ENCODE measurements at regions not wholly inside any gene's neighbourhood (a gene's known extent, or its start where the extent isn't known, plus 50 kb on each side); places are given as distances from the start of the nearest gene placed in this dataset.

GRCh38 chr10:2929480-2930258 lies 137.7 kb upstream of the PFKP start:
- Mint-ChIP-seq H3K4me3 (ENCODE audit: low read depth) (no peak overlapping the region), H3K27ac (no peak overlapping the region), H3K27me3 (peaks cover 37% of the 10 kb centered on the region), H3K4me1 (ENCODE audit: low read depth) (peaks cover 2% of the 10 kb centered on the region), H3K36me3 (ENCODE audit: insufficient read depth) (no peaks in the 10 kb centered on the region), H3K9me3 (ENCODE audit: low read depth) (no peaks in the 10 kb centered on the region)
- TF ChIP-seq CTCF (IDR thresholded peaks at IDR 0.05; ENCODE audit: unreplicated experiment): no peak
- no peak for DNase-seq (ENCODE audit: low spot score, unreplicated experiment)

GRCh38 chr10:2927958-2928840 lies 139.1 kb upstream of the PFKP start:
- Mint-ChIP-seq H3K9me3 (ENCODE audit: low read depth) (no peaks in the 10 kb centered on the region), H3K4me1 (ENCODE audit: low read depth) (peaks cover 2% of the 10 kb centered on the region), H3K4me3 (ENCODE audit: low read depth) (no peak overlapping the region), H3K36me3 (ENCODE audit: insufficient read depth) (no peaks in the 10 kb centered on the region), H3K27ac (no peak overlapping the region), H3K27me3 (peaks cover 28% of the 10 kb centered on the region)
- DNase-seq (ENCODE audit: low spot score, unreplicated experiment): peak; percentile 69
- TF ChIP-seq CTCF (IDR thresholded peaks at IDR 0.05; ENCODE audit: unreplicated experiment): peak; percentile 88

- H3K9me3 Mint-ChIP-seq (ENCODE audit: low read depth): no peaks in the 10 kb centered on the region
- DNase-seq (ENCODE audit: low spot score, unreplicated experiment): no peak
- H3K27me3 Mint-ChIP-seq: peaks cover 31% of the 10 kb centered on the region
- no peaks in the 10 kb centered on the region for H3K36me3 Mint-ChIP-seq (ENCODE audit: insufficient read depth)
- H3K27ac Mint-ChIP-seq: no peak overlapping the region
- H3K4me1 Mint-ChIP-seq (ENCODE audit: low read depth): peaks cover 2% of the 10 kb centered on the region
- no peak for TF ChIP-seq CTCF (IDR thresholded peaks at IDR 0.05; ENCODE audit: unreplicated experiment)
- H3K4me3 Mint-ChIP-seq (ENCODE audit: low read depth): no peak overlapping the region
Measured at GRCh38 chr10:2926918-2927660, 140.3 kb upstream of the PFKP start.

GRCh38 chr10:2925631-2926030 lies 141.7 kb upstream of the PFKP start:
- Mint-ChIP-seq H3K4me3 (ENCODE audit: low read depth) (no peak overlapping the region), H3K4me1 (ENCODE audit: low read depth) (peaks cover 2% of the 10 kb centered on the region), H3K9me3 (ENCODE audit: low read depth) (no peaks in the 10 kb centered on the region), H3K36me3 (ENCODE audit: insufficient read depth) (no peaks in the 10 kb centered on the region), H3K27me3 (peaks cover 35% of the 10 kb centered on the region), H3K27ac (no peak overlapping the region)
- no peak for TF ChIP-seq CTCF (IDR thresholded peaks at IDR 0.05; ENCODE audit: unreplicated experiment)
- DNase-seq (ENCODE audit: low spot score, unreplicated experiment): no peak

GRCh38 chr10:2924431-2924830 lies 142.9 kb upstream of the PFKP start:
- H3K9me3 Mint-ChIP-seq (ENCODE audit: low read depth): no peaks in the 10 kb centered on the region
- no peaks in the 10 kb centered on the region for H3K36me3 Mint-ChIP-seq (ENCODE audit: insufficient read depth)
- no peak overlapping the region for H3K27ac Mint-ChIP-seq
- no peak for DNase-seq (ENCODE audit: low spot score, unreplicated experiment)
- no peak for TF ChIP-seq CTCF (IDR thresholded peaks at IDR 0.05; ENCODE audit: unreplicated experiment)
- H3K4me3 Mint-ChIP-seq (ENCODE audit: low read depth): no peak overlapping the region
- H3K27me3 Mint-ChIP-seq: peaks cover 30% of the 10 kb centered on the region
- peaks cover 2% of the 10 kb centered on the region for H3K4me1 Mint-ChIP-seq (ENCODE audit: low read depth)
